GM18867 (cell line): ENCODE measurements at regions not wholly inside any gene's neighbourhood (a gene's known extent, or its start where the extent isn't known, plus 50 kb on each side); places are given as distances from the start of the nearest gene placed in this dataset.

ENCODE experiments used
- ATAC-seq: cut with Tn5 transposase; IDR thresholded peaks from one replicate; pipeline ENCODE4 v1.9.1; 2021; ENCODE audit warnings: mild to moderate bottlenecking, moderate library complexity; ENCODE audit not compliant: unreplicated experiment

DNA sequence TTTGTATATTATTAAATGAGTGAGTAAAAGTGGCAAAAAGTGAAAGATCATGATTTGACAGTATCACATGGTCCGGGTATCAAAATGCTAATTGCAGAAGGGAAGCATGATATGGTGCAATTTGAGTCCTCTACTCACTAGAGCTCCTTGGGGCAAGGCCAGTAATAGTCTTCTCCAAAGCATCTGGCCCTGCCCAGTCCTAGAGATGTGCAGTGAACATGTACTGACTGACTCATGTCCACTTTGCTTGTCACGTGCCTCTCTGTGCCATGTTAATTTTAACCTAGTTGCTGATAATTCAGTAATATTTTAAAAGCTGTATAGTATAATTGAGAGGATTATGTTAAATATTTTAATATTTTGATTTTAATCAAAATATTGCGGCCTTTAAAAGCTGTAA, 54.6 kb upstream of the TENM3 start:
- ATAC-seq = no peak

DNA sequence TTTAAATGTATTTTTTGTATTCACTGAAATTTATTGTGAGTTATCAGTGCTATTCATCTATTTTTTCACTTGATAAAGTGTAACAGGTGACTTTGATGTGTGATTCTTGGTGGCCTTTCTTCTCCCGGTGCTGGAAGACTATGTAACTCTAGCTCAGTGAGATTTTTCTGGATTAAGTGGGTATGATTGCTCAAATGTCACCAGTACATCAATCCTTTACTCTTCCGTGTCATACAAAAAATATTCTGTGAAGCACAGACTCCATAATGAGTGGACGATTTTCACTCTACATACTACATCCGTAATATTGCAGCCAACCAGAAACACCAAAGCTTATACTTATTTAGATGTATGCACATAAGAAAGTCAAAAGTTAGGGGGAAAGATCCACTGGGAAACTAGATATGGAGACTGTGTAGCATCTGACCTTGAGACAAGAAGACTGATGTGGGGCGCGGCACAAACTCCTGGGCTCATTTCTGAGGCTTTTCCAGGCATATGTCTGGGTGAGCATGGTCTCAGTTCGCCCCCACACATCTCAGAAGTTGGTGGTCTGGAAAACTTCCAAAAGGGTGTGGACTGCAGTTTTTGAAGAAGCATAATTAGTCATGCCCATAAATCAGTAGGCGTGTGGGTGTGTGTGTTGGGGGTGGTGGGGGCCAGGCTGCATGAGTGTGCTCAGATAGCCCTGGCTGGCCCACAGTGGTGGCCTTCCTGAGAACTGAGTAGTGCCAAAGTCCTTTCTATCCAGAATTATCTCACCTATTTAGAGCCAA, 53.9 kb upstream of the TENM3 start:
- no peak for ATAC-seq

GRCh38 chr4:182190306-182190705, 52.9 kb upstream of the TENM3 start:
- no peak for ATAC-seq

GRCh38 chr4:182192511-182193181, 50.6 kb upstream of the TENM3 start:
- no peak for ATAC-seq

DNA sequence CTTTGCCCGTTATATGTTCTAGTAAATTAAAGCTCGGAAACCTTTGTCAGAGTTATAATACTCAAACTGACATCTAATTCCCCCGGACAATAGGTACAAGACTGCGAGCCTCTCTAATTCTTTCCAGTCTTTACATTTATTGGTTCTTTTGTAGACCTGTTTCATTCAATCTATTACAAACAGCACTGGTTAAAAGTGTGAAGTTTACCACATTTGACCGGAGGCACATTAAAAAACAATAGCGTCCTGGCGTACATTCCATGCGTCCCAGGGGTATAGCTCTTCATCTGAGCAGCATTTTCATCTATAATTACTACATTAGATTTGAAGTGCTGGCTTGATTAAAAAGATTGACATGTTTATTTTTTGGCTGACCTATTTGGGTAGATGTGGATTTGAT, 49.9 kb upstream of the TENM3 start:
- no peak for ATAC-seq
